ENCODE measurements at regions not wholly inside any gene's neighbourhood (a gene's known extent, or its start where the extent isn't known, plus 50 kb on each side); places are given as distances from the start of the nearest gene placed in this dataset.

GRCh38 chr12:4088451-4088850, 185.1 kb upstream of the CCND2 start:
- TF ChIP-seq POLR2A (IDR thresholded peaks at IDR 0.05) (no peak), CTCF (IDR thresholded peaks at IDR 0.05) (no peak)
